Stomach smooth muscle (tissue), 2 donors: ENCODE measurements at regions not wholly inside any gene's neighbourhood (a gene's known extent, or its start where the extent isn't known, plus 50 kb on each side); places are given as distances from the start of the nearest gene placed in this dataset.
"Not testable (repeated sequence)": the region's sequence is repeated elsewhere in the genome, so short reads cannot be mapped to it uniquely, and the experiment has no call there.

Experiments
- H3K27ac ChIP-seq: one replicate; pipeline ENCODE4 v1.7.0; 2013; ENCODE audit warnings: mild to moderate bottlenecking, low read length, inconsistent platforms
- H3K27me3 ChIP-seq, 2 donors: one replicate each; pipeline ENCODE4 v1.7.0; 2013; ENCODE audit warnings: low read length in 2 of 2; ENCODE audit not compliant: insufficient read depth in 2 of 2, control insufficient read depth in 1 of 2
- H3K36me3 ChIP-seq, 2 donors: one replicate each; pipeline ENCODE4 v1.7.0; 2013; ENCODE audit warnings: low read length in 2 of 2; ENCODE audit not compliant: control insufficient read depth in 2 of 2, insufficient read depth in 2 of 2
- H3K4me1 ChIP-seq: one replicate; pipeline ENCODE4 v1.7.0; 2013; ENCODE audit warnings: low read length; ENCODE audit not compliant: control insufficient read depth, insufficient read depth
- H3K4me3 ChIP-seq, 2 donors: one replicate each; pipeline ENCODE4 v1.7.0; 2013; ENCODE audit warnings: low read length in 2 of 2
- H3K9ac ChIP-seq, 2 donors: one replicate each; pipeline ENCODE4 v1.7.0; 2013; ENCODE audit warnings: low read length in 2 of 2, mild to moderate bottlenecking in 1 of 2
- H3K9me3 ChIP-seq, 2 donors: one replicate each; pipeline ENCODE4 v1.7.0; 2013; ENCODE audit warnings: low read length in 2 of 2; ENCODE audit not compliant: control insufficient read depth in 2 of 2
- donor health status: healthy.
- donor health status: Pancreatic carcinoma.

- not testable (repeated sequence) for H3K36me3 ChIP-seq, H3K9me3 ChIP-seq
These were observed 77.6 kb upstream of the DPP6 start for GRCh38 chr7:153974603-153975002.

DNA sequence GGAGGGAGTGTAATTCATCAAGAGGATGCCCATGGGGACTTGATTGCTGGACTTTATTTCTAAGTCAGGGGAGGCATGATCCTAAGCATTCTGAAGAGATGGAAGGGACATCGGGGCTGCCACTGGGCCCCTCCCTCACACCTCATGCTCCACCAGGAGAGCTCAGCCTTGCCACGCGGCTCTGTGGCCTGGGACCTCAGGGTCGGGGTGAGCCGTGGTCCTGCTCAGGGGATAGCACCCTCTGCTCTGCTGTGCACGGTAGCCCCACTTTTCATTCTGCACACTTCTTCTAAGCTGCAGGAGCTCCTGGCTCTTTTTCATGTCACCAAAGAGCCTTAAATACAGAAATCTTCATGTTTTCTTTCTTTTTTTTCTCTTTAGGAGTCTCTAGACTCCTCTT lies 75.5 kb upstream of the DPP6 start:
- H3K4me3 ChIP-seq, H3K36me3 ChIP-seq, H3K27ac ChIP-seq, H3K27me3 ChIP-seq, H3K4me1 ChIP-seq, H3K9ac ChIP-seq, H3K9me3 ChIP-seq: not testable (repeated sequence)

More at GRCh38 chr7:153974603-153975002, 77.6 kb upstream of the DPP6 start:
- not testable (repeated sequence) for H3K27ac ChIP-seq, H3K4me1 ChIP-seq, H3K4me3 ChIP-seq, H3K9ac ChIP-seq, H3K27me3 ChIP-seq

- not testable (repeated sequence) for H3K36me3 ChIP-seq, H3K9ac ChIP-seq, H3K4me1 ChIP-seq, H3K9me3 ChIP-seq, H3K27ac ChIP-seq, H3K4me3 ChIP-seq, H3K27me3 ChIP-seq
These were observed 69.0 kb upstream of the DPP6 start for GRCh38 chr7:153983186-153983585.

DNA sequence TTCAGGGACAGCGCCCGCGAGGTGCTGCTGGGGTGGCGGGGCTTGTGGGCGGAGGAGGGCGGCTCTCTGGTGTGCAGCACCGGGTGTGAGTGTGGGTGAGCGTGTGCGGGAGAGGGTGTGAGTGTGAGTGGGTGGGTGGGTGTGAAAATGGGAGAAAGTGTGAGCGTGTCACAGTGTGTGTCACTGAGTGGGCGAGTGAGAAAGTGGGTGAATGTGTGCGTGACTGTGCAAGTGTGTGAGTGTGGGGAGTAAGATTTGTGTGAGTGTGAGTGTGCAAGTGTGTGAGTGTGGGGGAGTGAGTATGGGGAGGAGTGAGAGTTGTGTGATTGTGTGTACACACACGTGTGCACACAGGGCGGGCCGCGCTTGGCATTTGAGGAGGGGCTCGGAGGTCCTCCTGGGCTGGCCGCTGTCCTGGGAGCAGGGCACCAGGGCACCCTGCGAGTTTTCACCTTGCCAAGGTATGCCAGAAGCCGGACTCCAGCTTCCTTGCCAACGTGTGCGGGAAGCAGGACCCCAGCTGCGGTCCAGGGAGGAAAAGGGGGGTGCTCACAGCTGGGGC lies 63.1 kb upstream of the DPP6 start:
- not testable (repeated sequence) for H3K27ac ChIP-seq, H3K36me3 ChIP-seq, H3K4me1 ChIP-seq, H3K4me3 ChIP-seq, H3K27me3 ChIP-seq, H3K9me3 ChIP-seq, H3K9ac ChIP-seq

DNA sequence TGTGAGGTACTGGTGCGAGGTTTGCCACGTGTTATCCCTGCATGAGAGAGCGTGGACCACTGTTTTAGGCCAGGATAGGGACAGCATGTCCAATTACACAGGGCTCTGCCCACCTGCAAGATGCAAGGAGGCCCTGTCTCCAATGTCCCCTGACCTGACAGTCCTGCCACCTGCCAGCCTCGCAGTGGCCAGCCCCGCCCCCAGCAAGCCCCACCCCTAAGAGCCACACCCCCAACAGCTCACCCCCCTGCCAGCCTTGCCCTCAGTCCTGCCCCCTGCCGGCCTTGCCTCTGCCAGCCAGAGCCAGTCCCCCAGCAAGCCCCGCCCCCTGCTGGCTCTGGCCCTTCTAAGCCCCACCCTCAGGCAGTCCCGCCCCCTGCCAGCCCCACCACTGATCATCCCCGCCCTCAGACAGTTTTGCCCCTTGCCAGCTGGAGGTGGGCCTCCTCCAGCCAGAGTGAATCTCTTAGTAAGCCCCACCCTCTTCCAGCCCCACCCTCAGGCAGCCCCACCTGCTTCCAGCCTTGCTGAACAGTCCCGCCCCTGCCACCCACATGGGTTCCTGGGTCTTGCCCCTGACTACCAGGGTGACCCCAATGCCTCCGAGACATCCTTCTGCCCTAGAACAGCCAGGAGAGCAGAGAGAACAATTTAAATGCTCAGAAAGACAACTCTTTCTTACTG lies 62.3 kb upstream of the DPP6 start:
- H3K9me3 ChIP-seq, H3K9ac ChIP-seq, H3K4me3 ChIP-seq, H3K27me3 ChIP-seq, H3K27ac ChIP-seq, H3K4me1 ChIP-seq, H3K36me3 ChIP-seq: not testable (repeated sequence)

GRCh38 chr7:153991471-153991870 lies 60.7 kb upstream of the DPP6 start:
- not testable (repeated sequence) for H3K27ac ChIP-seq, H3K36me3 ChIP-seq, H3K27me3 ChIP-seq, H3K9ac ChIP-seq, H3K4me3 ChIP-seq, H3K4me1 ChIP-seq, H3K9me3 ChIP-seq

DNA sequence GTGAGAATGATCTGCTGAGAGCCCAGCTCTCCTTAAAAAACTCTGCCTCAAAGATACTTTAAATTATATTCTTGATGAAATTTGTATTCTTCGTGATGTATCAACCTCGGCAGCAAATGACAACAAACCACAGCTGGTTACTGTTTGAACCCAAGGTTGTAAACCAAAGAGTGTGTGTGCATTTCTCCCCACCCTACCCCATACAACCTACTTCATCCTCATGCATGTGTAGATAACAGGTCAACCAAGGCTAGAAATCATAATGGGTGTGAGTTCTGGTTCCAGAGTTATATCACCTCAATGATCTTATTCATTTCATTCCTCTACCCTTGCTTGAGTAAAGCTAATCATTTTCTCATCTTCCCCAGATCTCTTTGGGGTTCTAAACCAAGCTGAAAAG lies 58.8 kb upstream of the DPP6 start:
- H3K9ac ChIP-seq, H3K9me3 ChIP-seq, H3K27ac ChIP-seq, H3K4me1 ChIP-seq, H3K4me3 ChIP-seq, H3K27me3 ChIP-seq, H3K36me3 ChIP-seq: not testable (repeated sequence)

- H3K27me3 ChIP-seq, result not testable (repeated sequence)
These were observed 53.3 kb upstream of the DPP6 start for GRCh38 chr7:153998896-153999295.

More at GRCh38 chr7:153998896-153999295, 53.3 kb upstream of the DPP6 start:
- not testable (repeated sequence) for H3K9me3 ChIP-seq, H3K36me3 ChIP-seq, H3K27ac ChIP-seq, H3K9ac ChIP-seq, H3K4me3 ChIP-seq, H3K4me1 ChIP-seq
